NCI-H460 (cell line): ENCODE measurements at regions not wholly inside any gene's neighbourhood (a gene's known extent, or its start where the extent isn't known, plus 50 kb on each side); places are given as distances from the start of the nearest gene placed in this dataset.
A peak's percentile ranks its signal among the peaks of the same experiment; 100 is the strongest.

Experiments
- DNase-seq: peaks from one replicate; pipeline ENCODE4 v3.0.0-alpha.2; 2016; ENCODE audit warnings: low read depth; ENCODE audit errors: extremely low read depth

DNA sequence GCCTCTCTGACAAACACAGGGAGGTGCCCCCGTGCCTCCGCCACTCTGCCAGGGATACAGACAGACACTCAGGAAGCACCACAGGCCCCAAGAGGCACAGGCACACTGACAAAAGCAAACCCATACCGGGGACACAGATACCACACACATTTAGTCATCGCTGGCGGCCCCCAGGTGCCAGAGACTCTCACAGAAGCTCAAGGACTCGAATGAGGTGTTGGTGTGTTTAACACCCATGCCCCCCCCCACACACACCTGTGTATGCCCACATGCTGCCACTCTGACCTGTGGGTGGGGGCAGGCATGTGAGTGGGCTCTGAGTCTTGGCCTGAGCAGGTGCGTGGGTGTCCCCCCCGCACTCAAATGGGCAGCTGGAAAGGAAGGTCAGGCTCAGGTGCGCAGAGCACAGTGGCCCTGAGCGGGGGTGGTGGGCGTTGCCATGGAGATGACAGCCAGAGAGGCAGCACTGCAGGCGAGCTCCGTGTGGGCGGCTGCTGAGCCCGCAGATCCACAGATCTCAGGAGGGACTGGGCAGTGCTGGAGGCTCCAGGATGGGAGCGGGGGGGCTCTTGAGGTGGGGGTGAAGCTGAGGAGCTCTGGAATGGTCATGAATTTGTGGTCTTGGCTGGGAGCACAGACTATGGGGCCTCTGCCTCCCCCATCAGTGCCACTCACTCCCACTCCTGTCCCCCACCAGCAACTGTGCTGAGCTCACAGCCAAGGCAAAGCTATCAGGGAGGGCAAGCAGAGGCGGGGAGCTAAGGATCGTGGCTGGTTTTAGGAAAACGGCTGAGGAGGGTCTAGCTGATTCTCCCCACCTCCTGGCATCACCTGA is 73.9 kb upstream of the TAF1B start:
- DNase-seq, result no peak

DNA sequence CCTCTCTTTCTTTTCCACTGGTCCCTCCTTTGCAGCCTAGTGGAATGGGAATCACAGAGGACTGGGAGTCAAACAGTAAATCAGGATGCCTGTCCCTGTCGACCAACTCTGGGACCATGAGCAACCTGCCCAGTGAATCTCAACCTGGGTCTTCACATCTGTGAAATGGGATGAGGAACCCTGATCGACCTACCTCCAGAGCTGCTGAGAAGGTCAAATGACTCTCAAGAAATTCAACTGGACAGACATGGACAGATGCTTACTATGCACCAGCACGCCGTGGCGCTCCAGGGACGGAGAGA is 73.3 kb upstream of the TAF1B start:
- no peak for DNase-seq

DNA sequence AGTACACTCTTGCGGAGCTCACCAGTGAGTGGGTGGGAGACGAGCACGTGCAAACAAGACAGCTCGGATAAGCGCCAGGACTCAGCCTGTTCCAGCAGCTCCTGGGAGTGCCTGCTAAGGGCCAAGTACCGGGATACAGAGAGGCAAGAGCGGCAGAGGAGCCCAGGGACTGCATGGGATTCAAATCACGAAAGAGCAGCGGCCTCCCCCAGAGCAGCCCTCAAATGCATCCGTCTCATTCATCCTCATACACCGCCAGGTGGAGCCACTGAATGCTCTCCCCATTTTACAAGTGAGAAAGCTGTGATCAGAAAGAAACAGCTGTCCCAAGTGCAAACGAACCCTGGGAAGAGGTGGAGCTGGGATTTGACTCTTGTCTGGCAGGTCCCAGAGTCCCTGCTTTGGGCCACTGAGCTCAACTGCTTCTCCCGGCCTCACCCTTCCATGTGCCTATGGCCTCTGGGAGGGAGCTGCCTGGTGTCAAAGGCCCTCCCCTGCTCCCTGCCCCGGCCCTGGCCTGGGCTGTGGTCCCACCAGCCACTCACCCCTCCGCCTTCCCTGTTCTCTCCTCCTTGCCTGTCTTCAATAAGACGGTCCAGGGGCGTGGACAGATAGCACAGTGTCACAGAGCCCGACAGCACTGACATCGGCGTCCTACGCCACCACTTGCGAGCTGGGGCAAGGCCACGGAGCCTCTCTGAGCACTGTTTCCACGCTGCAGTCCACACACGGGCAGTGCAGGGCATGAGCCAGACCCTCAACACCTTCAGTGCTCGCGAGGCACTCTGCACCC is 72.8 kb upstream of the TAF1B start:
- peak; percentile 61 for DNase-seq

DNA sequence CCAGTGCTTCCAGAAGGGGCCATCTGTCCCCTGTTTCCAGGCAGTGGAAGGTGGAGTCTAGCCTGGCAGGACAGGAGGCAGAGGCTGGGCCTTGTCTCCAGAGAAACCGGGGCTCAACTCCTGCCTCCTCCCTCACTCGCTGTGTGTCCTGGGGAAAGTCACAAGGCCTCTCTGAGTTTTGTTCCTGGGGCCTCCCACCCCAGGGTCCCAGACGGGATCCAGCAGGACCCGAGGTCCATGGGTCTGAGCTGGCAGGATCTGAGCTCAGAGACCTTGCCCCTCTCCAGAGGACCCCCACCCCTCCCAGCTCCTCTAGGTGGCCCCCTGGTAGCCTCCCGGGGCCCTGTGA is 72.2 kb upstream of the TAF1B start:
- no peak for DNase-seq

DNA sequence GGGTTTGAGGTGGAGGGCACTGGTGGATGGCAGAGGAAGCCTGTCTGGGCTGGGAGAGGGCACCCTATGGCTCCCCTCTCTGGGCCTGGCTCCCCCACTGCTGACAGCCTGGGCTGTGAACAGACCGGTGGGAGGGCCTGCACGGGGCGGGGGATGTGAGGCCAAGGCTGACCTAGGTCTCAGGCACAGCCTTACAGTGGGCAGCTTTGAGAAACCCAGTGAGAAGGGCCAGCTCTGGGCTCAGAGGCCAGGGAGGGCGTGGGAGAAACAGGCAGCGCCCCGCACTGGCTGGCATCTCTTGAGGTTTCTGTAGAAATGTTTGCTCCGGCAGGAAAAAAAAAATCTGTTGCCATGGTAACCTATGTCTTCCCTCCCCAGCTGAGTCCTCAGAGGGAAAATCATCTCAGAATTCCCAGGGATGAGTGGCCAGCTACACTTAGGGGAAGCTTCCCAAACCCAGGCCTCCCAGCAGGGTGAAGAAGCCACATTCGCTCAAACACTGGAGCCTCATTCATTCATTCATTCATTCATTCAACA is 71.7 kb upstream of the TAF1B start:
- no peak for DNase-seq

DNA sequence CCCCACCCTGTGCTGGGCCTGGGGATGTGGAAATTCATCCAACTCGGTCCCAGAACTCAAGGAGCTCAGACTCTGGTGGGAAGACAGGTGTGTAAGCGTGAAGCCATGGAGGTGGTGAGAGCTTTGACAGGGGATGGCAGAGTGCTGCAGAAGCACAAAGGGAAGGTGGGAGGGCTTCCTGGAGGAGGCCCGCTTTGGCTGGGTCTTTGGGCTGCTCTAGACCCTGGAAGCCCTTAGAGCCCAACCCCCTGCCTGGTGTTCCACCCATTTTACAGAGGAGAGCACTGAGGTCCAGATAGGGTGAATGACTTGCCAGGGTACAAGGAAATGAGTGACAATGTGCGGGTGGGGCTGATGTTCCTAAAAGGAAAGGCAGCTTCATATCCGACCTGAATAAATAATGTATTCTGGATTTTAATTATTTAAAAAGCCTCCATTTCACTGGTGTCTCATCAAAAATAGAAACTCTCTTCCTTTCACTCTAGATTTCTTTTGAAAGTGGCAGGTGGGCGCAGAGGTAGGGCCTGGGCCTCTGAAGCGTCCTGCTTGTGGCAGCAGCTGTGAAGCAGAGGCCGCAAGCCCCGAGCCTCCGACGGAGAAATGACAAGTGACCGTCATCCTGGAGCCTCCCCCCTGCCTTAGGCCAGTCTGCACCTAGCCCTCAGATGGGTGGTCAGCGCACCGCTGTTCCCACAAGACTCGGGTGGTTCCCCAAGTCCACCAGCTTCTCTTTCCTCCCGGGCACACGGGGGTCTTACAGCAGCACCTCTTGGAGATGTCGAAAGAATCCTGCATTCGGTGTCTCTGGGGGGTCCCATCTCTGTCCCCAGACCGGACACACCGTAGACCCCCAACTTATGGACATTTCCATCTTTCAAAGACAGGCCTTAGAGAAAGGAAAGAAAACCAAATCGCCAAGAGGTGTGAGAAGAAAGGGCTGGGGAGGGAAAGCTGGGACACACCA is 71.0 kb upstream of the TAF1B start:
- no peak for DNase-seq

DNA sequence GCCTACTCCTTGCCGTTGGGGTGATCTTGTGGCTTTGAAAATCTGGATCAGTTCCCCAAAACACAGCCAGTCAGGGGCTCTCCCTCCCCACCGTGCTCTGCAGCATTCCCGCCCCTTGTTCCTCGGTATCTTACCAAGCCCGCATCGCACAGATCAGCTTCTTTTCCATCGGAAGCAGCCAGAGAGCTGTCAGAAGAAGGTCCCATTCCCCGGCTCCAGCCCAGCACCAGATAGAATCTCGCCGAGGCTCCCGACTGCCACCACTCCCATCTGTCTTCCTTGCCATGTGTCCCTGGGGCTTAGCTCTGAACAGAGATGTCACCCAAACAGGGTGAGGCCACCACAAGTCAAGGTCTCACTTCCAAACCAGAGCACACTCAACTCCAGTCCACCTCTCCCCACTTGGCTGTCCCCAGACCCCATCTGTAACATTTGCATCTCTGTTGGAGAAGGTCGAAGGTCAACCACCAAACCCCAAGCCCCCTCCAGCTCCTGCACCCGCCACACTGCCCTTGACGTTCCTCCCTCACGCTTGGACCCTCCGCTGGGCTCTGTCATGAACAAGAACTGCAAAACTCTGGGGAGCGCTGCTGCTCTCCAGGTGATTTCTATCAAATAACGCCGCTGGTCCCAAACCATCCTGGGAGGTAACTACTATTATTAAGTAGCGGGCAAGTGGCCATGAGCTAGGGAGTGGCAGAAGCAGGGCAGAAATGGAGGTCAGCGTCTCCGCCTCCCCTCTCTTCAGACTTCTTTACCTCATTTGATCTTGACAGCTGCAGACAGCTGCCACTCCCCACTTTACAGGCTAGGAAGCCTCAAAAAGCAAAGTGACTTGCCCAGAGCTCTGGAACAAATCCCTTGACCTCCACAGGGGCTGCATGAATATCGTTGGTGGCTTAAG is 70.0 kb upstream of the TAF1B start:
- DNase-seq, result no peak

DNA sequence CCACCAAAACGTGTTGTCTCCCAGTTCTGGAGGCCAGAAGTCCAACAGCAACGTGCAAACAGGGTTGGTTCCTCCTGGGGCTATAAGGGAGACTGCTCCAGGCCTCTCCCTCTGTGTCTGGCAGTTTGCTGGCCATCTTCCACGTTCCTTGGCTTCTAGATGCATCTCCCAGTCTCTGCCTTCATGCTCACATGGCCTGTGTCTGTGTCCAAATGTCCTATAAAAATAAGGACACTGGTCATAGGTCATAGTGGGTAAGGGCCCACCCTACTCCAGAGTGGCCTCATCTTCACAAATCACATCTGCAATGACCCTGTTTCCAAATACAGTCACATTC is 69.4 kb upstream of the TAF1B start:
- no peak for DNase-seq

DNA sequence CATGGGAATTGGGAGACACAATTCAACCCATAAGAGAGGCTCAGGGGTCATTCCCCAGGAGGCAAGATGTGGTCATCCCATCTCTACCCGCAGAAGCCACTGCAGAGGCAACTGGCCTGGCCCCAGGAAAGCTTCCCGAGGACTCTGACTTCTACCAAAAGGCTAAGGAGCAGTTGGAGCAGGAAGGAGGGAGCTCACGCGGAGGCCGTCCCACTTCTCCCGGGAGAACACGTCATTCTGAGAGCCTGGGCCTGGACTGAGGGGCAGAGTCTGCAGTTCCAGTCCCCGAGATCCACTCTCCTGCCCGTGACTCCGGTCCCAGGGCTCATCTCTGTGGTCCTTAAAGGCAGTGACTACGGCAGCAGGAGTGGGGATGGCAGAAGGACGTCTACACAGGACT is 69.0 kb upstream of the TAF1B start:
- DNase-seq, result no peak

DNA sequence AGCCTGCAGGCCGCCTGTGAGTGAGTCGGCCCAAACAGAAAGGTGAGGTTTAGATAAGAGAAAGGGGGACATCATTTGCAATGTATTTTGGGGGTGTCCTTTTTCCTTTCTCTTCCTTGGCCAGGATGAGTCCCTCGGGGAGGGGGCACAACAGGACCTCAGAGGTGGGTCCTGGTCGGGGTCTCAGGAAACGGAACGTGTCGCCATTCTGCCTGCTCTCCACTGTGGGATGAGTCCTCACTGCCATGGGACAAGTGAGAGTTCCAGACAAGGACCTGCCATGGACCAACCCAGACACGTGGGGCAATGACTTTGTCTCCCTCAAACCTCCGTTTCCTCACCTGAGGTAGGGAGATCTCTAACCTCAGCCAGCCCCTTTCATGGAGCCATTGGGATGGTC is 67.9 kb upstream of the TAF1B start:
- DNase-seq, result no peak

DNA sequence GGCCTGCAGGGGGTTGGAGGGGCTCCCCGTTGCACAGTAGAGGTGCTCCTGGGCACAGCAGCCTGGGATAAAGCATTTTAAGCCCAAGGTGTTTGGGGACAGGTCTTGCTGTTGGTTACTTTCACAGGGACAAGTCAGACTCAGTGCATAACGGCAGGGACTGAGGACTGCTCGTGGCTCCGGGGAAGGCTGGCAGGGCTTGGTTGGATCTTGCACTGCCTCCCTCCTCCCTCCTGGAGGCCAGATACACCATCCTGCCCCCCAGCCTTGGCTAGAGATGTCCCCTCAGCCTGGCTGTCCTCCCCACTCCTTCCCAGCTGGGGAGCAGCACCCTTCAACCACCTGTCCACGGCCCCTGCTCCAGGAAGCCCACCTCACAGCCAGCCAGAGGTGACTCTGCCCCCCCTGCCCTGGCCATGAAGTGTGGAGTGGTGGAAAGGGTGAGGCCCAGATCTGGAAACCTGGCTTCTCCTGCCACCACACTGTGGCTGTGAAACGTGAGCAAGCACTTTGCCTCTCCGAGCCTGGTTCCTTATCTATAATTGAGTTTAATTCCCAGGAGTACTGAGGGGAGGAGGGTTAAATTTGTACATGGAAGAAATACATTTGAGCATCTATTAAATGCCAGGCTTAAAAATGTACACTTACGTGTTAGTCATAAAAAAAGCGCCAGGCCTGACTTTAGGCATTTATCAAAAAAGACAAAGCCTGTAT is 67.1 kb upstream of the TAF1B start:
- DNase-seq, result no peak

DNA sequence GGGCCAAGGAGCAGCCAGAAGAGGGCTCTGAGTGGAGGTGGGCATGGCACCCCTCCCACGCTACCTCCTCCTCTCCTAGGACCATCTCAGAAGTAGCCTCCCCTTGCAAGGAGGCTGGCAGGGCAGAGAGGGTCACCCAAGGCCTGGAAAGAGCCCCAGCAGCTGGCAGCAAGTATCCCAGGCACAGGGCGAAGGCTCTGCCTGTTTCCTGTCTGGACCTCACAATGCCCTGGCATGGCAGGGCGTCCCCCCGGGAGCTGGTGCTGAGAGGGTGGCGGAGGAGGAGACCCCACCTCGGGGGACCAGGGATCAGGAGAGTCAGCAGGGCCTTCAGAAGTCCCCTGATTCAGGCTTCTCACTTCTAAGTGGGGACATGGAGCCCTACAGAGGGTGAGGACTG is 66.2 kb upstream of the TAF1B start:
- DNase-seq, result no peak

DNA sequence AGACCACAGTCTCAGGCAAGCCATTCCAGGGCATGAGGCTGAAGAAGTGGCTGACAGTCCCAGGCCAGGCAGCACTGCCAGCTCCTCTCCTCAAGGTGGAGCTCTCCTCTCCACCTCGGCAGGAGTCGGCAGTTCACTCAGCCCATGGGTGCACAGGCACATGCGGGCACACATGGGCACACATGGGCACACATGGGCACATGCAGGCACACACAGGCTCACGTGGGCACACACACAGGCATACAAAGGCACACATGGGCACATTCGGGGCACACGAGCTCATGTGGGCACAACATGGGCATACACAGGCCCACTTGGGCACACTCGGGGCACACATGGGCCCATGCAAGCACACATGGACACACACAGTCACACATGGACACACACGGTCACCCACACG is 65.3 kb upstream of the TAF1B start:
- no peak for DNase-seq

DNA sequence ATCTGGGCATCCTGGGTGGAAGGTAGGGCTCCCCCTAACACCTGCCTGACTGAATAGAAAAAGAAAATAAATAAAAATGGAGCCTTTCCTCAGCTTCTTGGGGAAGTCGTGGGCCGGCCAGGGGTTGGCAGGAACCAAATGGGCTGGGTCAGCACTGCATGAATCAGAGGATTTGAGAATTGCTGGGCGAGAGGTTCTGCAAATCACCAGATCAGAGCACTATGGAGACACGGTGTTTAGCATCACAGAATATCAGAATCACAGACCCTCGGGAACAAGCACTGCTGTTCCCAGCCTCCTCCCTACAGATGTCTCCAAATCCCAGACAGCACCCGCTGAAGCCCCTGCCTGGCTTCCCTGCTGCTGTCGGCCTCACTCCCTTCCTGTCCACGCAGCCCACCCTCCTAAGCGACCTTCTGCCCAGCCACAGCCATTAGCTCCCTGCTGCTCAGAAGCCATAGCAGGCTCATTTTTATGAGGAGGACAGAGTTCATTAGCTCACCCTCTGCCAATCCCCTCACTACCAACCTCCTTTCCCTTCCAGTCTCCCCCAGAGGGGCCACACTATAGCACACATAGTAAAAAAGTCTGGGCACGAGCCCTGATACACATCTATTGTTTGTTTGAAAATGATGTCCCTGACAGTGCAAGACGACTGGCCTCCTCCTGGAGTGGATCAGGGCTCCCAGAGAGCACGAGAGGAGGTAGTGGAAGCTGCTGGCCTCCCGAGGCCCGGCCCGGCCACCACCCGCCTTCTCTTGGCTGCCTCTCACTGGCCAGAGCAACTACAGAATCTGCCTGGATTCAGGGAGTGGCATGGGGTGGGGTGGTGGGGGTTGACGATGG is 64.6 kb upstream of the TAF1B start:
- DNase-seq, result no peak

DNA sequence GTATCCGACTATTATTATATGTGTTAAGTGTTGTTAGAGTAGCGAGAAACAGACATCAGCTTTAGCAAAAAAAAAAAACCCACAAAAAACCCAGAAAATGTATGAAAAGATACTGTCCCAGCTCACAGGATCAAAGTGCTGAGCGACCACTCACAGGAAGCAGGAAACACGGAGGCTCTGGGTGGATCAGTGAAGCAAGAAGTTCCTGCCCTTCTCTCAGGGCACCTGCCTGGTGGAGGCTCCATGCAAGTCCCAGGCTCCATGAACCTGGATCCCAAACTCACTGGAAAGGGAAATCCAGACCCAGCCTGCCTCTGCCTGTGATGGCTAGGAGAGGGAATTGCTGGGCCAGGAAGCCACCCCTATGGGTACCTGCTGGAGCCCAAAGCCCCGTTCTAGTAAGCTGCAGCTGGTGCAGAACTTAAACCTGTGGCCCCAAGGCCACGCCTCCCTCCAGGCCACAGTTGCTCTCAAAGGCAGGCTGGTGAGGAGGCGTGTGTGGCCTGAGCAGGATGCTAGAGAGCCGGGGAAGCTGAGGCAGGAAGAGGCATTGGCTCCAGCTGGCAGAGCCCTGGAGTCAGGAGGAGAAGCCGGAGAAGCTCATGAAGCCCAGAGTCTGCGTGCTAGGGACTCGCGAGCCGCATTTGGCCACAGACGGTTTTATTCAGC is 63.5 kb upstream of the TAF1B start:
- DNase-seq, result no peak

DNA sequence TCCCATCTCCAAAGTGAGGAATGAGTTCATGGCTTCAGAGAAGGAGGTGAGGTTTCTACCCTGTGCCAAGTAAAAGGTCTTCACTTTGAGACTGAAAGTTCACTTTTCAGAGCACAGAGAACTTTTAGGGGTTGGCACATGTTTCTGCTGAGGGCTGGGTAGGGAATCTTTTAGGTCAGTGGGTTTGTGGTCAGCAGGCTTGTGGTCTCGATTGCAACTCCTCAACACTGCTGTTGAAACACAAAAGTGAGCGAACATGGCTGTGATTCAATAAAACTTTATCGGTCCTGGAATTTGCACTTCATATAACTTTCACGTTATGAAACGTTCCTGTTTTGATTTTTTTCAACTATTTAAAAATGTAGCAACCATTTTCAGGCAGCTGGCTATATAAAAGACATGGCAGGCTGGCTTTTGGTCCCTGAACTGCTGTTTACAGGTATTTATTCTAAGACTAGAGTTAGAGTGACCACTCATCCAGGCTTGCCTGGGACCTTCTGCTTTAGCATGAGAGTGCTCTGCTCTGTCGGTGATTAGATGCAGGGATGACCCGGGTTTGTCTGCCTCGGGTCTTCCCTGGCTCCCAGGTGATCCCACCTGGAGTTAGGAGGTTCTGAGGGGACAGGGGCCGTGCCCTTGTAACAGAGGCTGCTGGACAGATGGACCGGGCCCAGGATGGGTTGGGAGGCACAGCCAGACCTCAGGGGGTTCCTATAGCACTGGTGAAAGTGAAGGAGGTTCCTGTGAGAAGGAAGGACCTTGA is 62.7 kb upstream of the TAF1B start:
- no peak for DNase-seq

DNA sequence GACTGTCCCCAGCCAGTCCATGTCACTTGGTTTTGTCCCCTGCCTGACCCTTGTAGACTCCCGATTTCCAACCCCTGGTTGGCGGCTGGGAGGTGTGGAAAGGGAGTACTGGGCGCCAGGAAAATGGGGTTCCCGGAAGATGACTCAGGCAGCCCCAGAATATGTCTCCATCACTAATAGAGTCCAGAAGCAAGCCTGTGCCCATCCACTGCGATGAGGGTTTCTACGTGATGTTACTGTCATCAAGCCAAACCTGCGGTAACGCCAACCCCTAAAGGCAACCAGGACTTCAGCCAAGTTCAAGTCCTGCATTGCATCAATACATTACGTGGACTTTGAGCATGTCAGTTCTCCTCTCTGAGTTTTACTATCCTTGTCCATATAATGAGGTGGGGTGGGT is 62.0 kb upstream of the TAF1B start:
- no peak for DNase-seq
